NCI-H345 treated with DMSO at 0.1 percent for 48 hours (cell line): ENCODE measurements at regions not wholly inside any gene's neighbourhood (a gene's known extent, or its start where the extent isn't known, plus 50 kb on each side); places are given as distances from the start of the nearest gene placed in this dataset.
"Not testable (repeated sequence)": the region's sequence is repeated elsewhere in the genome, so short reads cannot be mapped to it uniquely, and the experiment has no call there.

ENCODE experiments used
- DNase-seq: peaks from one replicate; lab custom pipeline; 2025; ENCODE audit not compliant: unreplicated experiment; lab: John Stamatoyannopoulos, UW

- no peak for DNase-seq
Measured at GRCh38 chr13:44052780-44053184, 173.1 kb downstream of the LACC1 start.

- no peak for DNase-seq
Measured at GRCh38 chr13:44053208-44053607, 173.5 kb downstream of the LACC1 start.

- DNase-seq = no peak
Measured at GRCh38 chr13:44054525-44054924, 174.8 kb downstream of the LACC1 start.

GRCh38 chr13:44055681-44056080 lies 176.0 kb downstream of the LACC1 start:
- not testable (repeated sequence) for DNase-seq

- DNase-seq = no peak
Measured at GRCh38 chr13:44058067-44058466, 178.4 kb downstream of the LACC1 start.

- DNase-seq = no peak
Measured at GRCh38 chr13:44058624-44059215, 179.0 kb downstream of the LACC1 start.

GRCh38 chr13:44061876-44062275 lies 182.2 kb downstream of the LACC1 start:
- no peak for DNase-seq

- no peak for DNase-seq
Measured at GRCh38 chr13:44063467-44063866, 183.8 kb downstream of the LACC1 start.

- no peak for DNase-seq
Measured at GRCh38 chr13:44063881-44064280, 184.2 kb downstream of the LACC1 start.

- no peak for DNase-seq
Measured at GRCh38 chr13:44064357-44064756, 184.7 kb downstream of the LACC1 start.

GRCh38 chr13:44068169-44068568 lies 188.5 kb downstream of the LACC1 start:
- DNase-seq = no peak

GRCh38 chr13:44068737-44069136 lies 189.0 kb downstream of the LACC1 start:
- no peak for DNase-seq

- DNase-seq = no peak
Measured at GRCh38 chr13:44072536-44072935, 192.8 kb downstream of the LACC1 start.

GRCh38 chr13:44074611-44075010 lies 194.9 kb downstream of the LACC1 start:
- no peak for DNase-seq

- DNase-seq = no peak
Measured at GRCh38 chr13:44075113-44075512, 195.4 kb downstream of the LACC1 start.

GRCh38 chr13:44078806-44079376 lies 199.2 kb downstream of the LACC1 start:
- no peak for DNase-seq

GRCh38 chr13:44079413-44080205 lies 199.9 kb downstream of the LACC1 start:
- DNase-seq = no peak

GRCh38 chr13:44084146-44084545 lies 204.4 kb downstream of the LACC1 start:
- no peak for DNase-seq

GRCh38 chr13:44086389-44086788 lies 206.7 kb downstream of the LACC1 start:
- no peak for DNase-seq

- no peak for DNase-seq
Measured at GRCh38 chr13:44088411-44088810, 208.7 kb downstream of the LACC1 start.

GRCh38 chr13:44088991-44089413 lies 209.3 kb downstream of the LACC1 start:
- no peak for DNase-seq

- DNase-seq = no peak
Measured at GRCh38 chr13:44089452-44089851, 209.7 kb downstream of the LACC1 start.
